ENCODE measurements at regions not wholly inside any gene's neighbourhood (a gene's known extent, or its start where the extent isn't known, plus 50 kb on each side); places are given as distances from the start of the nearest gene placed in this dataset.

GRCh38 chr4:77235289-77235854 lies 78.4 kb downstream of the CCNG2 start:
- TF ChIP-seq CTCF (IDR thresholded peaks at IDR 0.05) (no peak), POLR2A (IDR thresholded peaks at IDR 0.05) (no peak)
